OCI-LY7 (cell line): ENCODE measurements at regions not wholly inside any gene's neighbourhood (a gene's known extent, or its start where the extent isn't known, plus 50 kb on each side); places are given as distances from the start of the nearest gene placed in this dataset.

Experiments
- BruUV-seq: library from RNA; stranded (reverse); fragments of 400-500 nt; replicated peaks from 2 replicates; lab custom pipeline; 2021; lab: Mats Ljungman, UMichigan
- CTCF ChIA-PET: fragments of 300-600 bp; sonication (Branson Sonifier 250); formaldehyde crosslinking; loops from one replicate; lab custom pipeline; 2022; ENCODE audit warnings: antibody characterized with exemption; ENCODE audit not compliant: unreplicated experiment; lab: Charles Lee
- POLR2A ChIA-PET: fragments of 300-600 bp; sonication (Branson Sonifier 250); formaldehyde crosslinking; loops from one replicate; lab custom pipeline; 2022; ENCODE audit warnings: antibody characterized with exemption; lab: Charles Lee
- DNase-seq: peaks from one replicate; pipeline ENCODE4 v3.0.0-alpha.2; 2015; ENCODE audit warnings: low spot score
- H2AFZ ChIP-seq: fragments of 200-600 bp; sonication (generic), shearing (Covaris generic); 2 replicates; pipeline ENCODE4 v1.6.1; 2014; ENCODE audit warnings: mild to moderate bottlenecking, antibody characterized with exemption, low read length, moderate library complexity
- H3K27ac ChIP-seq: fragments of 200-600 bp; sonication (generic); 2 replicates; pipeline ENCODE4 v1.5.1; 2014; ENCODE audit warnings: mixed run types, low read depth, mild to moderate bottlenecking, moderate library complexity, low read length, inconsistent platforms; ENCODE audit not compliant: poor library complexity, severe bottlenecking
- H3K36me3 ChIP-seq: fragments of 200-600 bp; sonication (generic); 2 replicates; pipeline ENCODE4 v1.6.1; 2014; ENCODE audit warnings: mild to moderate bottlenecking, antibody characterized with exemption, low read length, moderate library complexity, mixed read lengths; ENCODE audit not compliant: insufficient read depth
- H3K4me1 ChIP-seq: fragments of 200-600 bp; sonication (generic); 2 replicates; pipeline ENCODE4 v1.5.1; 2014; ENCODE audit warnings: mild to moderate bottlenecking, low read length; ENCODE audit not compliant: insufficient read depth, poor library complexity, severe bottlenecking
- H3K4me2 ChIP-seq: fragments of 200-600 bp; sonication (generic); 2 replicates; pipeline ENCODE4 v1.6.1; 2014; ENCODE audit warnings: mild to moderate bottlenecking, low read length
- H3K4me3 ChIP-seq: fragments of 200-600 bp; sonication (generic); 2 replicates; pipeline ENCODE4 v1.5.1; 2014; ENCODE audit warnings: mild to moderate bottlenecking, low read depth, low read length; ENCODE audit not compliant: poor library complexity, severe bottlenecking
- H3K79me2 ChIP-seq: fragments of 200-600 bp; sonication (generic); 2 replicates; pipeline ENCODE4 v1.6.1; 2016; ENCODE audit warnings: low read depth, mild to moderate bottlenecking, low read length, moderate library complexity, mixed read lengths; ENCODE audit not compliant: insufficient read depth
- H3K9me2 ChIP-seq: fragments of 200-600 bp; sonication (generic); 2 replicates; pipeline ENCODE4 v1.6.1; 2016; ENCODE audit warnings: mild to moderate bottlenecking, low read length, mixed read lengths; ENCODE audit not compliant: insufficient read depth
- H3K9me3 ChIP-seq: fragments of 200-600 bp; sonication (generic); 2 replicates; pipeline ENCODE4 v1.6.1; 2014; ENCODE audit warnings: mild to moderate bottlenecking, mixed run types, low read length, mixed read lengths
- H4K20me1 ChIP-seq: fragments of 200-600 bp; sonication (generic); 2 replicates; pipeline ENCODE4 v1.6.1; 2014; ENCODE audit warnings: mild to moderate bottlenecking, antibody characterized with exemption, low read length, moderate library complexity, mixed read lengths; ENCODE audit not compliant: insufficient read depth
- CTCF ChIP-seq: fragments of 200-600 bp; sonication (generic); conservative IDR thresholded peaks from 2 replicates; pipeline ENCODE4 v1.5.1; 2014; ENCODE audit warnings: mild to moderate bottlenecking, antibody characterized with exemption, low read length, moderate library complexity, mixed read lengths
- EZH2phosphoT487 ChIP-seq: fragments of 200-600 bp; sonication (generic); IDR thresholded peaks from 2 replicates; pipeline ENCODE4 v1.6.1; 2018; ENCODE audit warnings: low read depth, borderline replicate concordance, mild to moderate bottlenecking, mixed run types, antibody characterized with exemption, low read length, moderate library complexity, mixed read lengths
- intact Hi-C: fragments of 100-400 bp; cut with micrococcal nuclease; formaldehyde crosslinking; loops from one replicate; pipeline ENCODE4 v1.10.0; 2022; ENCODE audit not compliant: unreplicated experiment

GRCh38 chr3:88678747-88679146 is 428.7 kb upstream of the EPHA3 start:
- CTCF ChIA-PET, result no interaction called here
- TF ChIP-seq EZH2phosphoT487, result no peak
- no peak for TF ChIP-seq CTCF
- DNase-seq, result no peak

GRCh38 chr3:88690287-88690686 is 417.1 kb upstream of the EPHA3 start:
- Histone ChIP-seq H3K27ac (no peak overlapping the region), H3K36me3 (no peaks in the 10 kb centered on the region), H3K4me3 (no peak overlapping the region), H3K4me2 (no peak overlapping the region), H3K9me2 (no peaks in the 10 kb centered on the region), H3K79me2 (no peaks in the 10 kb centered on the region), H3K9me3 (no peaks in the 10 kb centered on the region), H3K4me1 (no peaks in the 10 kb centered on the region), H2AFZ (no peak overlapping the region), H4K20me1 (no peaks in the 10 kb centered on the region)
- no TSS peak for BruUV-seq
- ChIA-PET POLR2A (no interaction called here), CTCF (no interaction called here)
- no peak for DNase-seq
- TF ChIP-seq CTCF (no peak), EZH2phosphoT487 (no peak)
- intact Hi-C loops, result no loop called here

More at GRCh38 chr3:88678747-88679146, 428.7 kb upstream of the EPHA3 start:
- Histone ChIP-seq H4K20me1 (no peaks in the 10 kb centered on the region), H2AFZ (no peak overlapping the region), H3K4me3 (no peak overlapping the region), H3K79me2 (no peaks in the 10 kb centered on the region), H3K27ac (no peak overlapping the region), H3K36me3 (no peaks in the 10 kb centered on the region), H3K4me2 (no peak overlapping the region), H3K9me2 (no peaks in the 10 kb centered on the region), H3K9me3 (no peaks in the 10 kb centered on the region), H3K4me1 (no peaks in the 10 kb centered on the region)
- POLR2A ChIA-PET, result interaction anchor here (0.9 kb wide), 1 partner anchor 134 kb away, joined by 3 read pairs; no protein-coding TSS in a partner anchor
- BruUV-seq, result no TSS peak
- intact Hi-C loops, result no loop called here

- CTCF ChIA-PET, result no interaction called here
- H3K4me3 ChIP-seq, result no peak overlapping the region
- POLR2A ChIA-PET, result no interaction called here
- BruUV-seq, result no TSS peak
- H3K9me3 ChIP-seq, result no peaks in the 10 kb centered on the region
- TF ChIP-seq EZH2phosphoT487 (no peak), CTCF (no peak)
- no peaks in the 10 kb centered on the region for H3K79me2 ChIP-seq
- no peaks in the 10 kb centered on the region for H3K4me1 ChIP-seq
- no peaks in the 10 kb centered on the region for H3K36me3 ChIP-seq
- DNase-seq, result no peak
- intact Hi-C loops, result no loop called here
- H2AFZ ChIP-seq, result no peak overlapping the region
- no peaks in the 10 kb centered on the region for H3K9me2 ChIP-seq
- no peaks in the 10 kb centered on the region for H4K20me1 ChIP-seq
- no peak overlapping the region for H3K27ac ChIP-seq
- H3K4me2 ChIP-seq, result no peak overlapping the region
These were observed 416.3 kb upstream of the EPHA3 start for GRCh38 chr3:88691081-88691480.
